G401 (cell line): ENCODE measurements at regions not wholly inside any gene's neighbourhood (a gene's known extent, or its start where the extent isn't known, plus 50 kb on each side); places are given as distances from the start of the nearest gene placed in this dataset.

Experiments
- DNase-seq: peaks from one replicate; pipeline ENCODE4 v3.0.0-alpha.2; 2015; ENCODE audit warnings: low spot score
- in situ Hi-C: cut with HindIII; loops from 2 replicates; pipeline ENCODE4 v1.10.0; 2016; ENCODE audit warnings: low sequenced_read_pairs, mixed read lengths

GRCh38 chr16:35749253-35750141, 2290.1 kb downstream of the TP53TG3F start:
- in situ Hi-C loops = no loop called here
- no peak for DNase-seq

DNA sequence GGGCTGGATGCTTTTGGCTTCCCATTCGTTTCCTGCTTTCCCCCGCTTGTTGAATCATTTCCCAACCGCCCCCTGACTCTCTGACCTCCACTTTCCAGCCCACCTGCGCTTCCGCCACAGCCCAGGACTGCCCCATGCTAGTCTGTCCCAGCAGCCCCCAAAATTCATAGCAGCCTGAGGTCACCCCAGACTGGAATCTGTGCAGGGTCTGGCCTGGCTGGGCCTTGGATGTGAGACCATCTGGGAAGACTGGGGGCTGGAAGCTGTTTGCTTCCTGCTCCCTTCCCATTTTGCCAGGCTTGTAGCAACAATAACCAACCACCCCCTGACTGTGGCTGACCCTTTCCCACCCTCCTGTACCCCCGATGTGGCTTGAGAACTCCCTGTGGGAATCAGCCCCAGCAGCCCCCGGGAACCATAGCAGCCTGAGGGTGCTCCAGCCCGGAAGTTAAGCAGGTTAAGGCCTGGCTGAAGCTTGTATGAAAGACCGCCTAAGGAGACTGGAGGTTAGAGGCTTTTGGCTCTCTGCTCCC, 2290.8 kb downstream of the TP53TG3F start:
- DNase-seq = no peak

GRCh38 chr16:35750701-35751104, 2291.3 kb downstream of the TP53TG3F start:
- in situ Hi-C loops = no loop called here
- DNase-seq = no peak

More for the DNA sequence above, 2290.8 kb downstream of the TP53TG3F start:
- in situ Hi-C loops = no loop called here

- DNase-seq = no peak
- in situ Hi-C loops = no loop called here
Measured at GRCh38 chr16:35751191-35751941, 2292.0 kb downstream of the TP53TG3F start.

GRCh38 chr16:35752012-35752772, 2292.8 kb downstream of the TP53TG3F start:
- in situ Hi-C loops = no loop called here
- DNase-seq = no peak

GRCh38 chr16:35752773-35753558, 2293.6 kb downstream of the TP53TG3F start:
- DNase-seq = no peak
- in situ Hi-C loops = no loop called here

- no peak for DNase-seq
- in situ Hi-C loops = no loop called here
Measured at GRCh38 chr16:35753559-35754390, 2294.4 kb downstream of the TP53TG3F start.

DNA sequence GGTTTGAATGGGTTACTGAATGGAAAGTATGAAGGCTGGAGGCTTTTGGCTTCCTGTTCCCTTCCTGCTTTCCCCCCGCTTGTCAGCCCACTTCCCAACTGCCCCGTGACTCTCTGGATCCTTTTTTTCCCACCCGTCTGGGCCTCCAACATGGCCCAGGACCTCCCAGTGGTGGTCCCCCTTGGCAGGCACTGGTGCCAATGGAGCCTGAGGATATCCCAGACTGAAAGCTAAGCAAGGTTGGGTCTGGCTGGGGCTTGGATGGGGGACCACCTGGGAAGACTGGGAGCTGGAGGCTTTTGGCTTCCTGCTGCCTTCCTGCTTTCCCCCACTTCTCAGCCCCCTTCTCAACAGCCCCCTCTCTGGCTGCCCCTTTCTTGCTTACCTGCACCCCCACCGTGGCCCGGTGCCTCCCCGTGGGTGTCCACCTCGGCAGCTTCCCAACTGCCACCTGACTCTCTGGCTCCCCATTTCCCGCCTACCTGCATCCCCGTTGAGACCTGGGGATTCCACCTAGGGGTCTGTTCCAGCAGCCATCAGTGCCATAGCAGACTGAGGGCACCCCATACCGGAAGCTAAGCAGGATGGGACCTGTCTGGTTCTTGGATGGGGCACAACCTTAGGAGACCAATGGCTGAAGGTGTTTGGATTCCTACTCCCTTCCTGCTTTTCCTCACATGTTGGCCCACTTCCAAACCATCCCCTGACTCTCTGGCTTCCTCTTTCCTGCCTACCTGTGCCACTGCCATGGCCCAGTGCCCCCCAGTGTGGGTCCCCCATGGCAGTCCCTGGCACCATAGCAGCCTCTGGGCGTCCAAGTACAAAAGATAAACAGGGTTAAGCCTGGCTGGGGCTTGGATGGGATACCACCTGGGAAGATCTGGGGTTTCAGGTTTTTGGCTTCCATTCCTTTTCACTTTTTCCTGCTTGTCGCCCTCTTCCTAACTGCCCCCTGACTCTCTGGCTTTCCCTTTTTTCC, 2295.3 kb downstream of the TP53TG3F start:
- in situ Hi-C loops = no loop called here
- DNase-seq = no peak

GRCh38 chr16:35788381-35788780, 2329.0 kb downstream of the TP53TG3F start:
- DNase-seq = no peak
- in situ Hi-C loops = no loop called here

DNA sequence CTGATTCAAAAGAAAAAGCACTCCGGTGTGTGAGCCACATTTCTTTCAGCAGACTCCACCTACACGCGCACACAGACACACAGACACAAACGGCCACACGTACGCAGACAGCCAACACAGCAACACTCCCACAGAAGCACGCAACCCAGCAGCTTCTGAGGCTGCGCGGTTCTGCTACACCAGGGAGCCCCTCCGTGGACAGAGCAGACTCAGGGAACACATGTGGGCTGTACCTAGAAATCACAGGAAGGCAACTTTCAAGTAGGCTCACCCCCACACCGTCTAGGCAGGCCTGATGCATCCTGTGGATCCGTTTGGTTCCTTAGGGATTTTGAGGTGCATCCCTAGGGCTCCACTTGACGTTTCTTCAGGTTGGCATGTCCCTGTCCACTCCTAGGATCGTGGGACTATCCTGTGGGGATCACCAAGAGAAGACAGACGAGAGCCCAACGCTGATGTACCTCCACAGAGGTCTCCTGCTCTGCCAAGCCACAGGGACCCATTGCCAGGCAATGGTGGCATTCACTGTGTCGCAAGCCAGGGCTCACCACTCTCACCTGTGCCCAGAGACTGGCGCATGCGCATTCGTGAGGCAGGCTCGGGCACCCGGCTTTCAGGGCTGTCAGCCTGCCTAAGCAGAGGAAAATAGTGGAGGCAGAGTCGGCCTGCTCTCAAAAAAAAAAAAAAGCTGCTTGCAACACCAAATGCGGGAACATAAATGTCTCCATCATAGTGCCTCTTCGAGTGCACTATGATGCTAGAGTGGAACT, 2333.3 kb downstream of the TP53TG3F start:
- in situ Hi-C loops = no loop called here
- no peak for DNase-seq

GRCh38 chr16:35793601-35794000, 2334.2 kb downstream of the TP53TG3F start:
- in situ Hi-C loops = no loop called here
- DNase-seq = no peak

DNA sequence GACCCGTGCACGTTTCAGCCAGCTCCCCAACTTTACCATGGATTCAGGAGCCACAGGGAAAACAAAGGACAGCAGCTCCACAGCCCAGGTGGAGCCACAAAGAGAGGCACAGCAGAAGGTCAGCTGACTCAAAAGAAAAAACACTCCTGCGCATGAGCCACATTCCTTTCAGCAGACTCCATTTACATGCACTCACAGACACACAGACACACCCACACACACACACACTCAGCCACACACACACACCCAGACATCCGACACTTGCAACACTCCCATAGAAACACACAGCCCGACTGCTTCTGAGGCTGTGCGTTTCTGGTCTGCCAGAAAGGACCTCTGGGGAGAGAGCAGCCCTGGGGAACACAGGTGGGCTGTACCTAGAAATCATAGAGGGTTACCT, 2335.5 kb downstream of the TP53TG3F start:
- in situ Hi-C loops = no loop called here
- DNase-seq = no peak

GRCh38 chr16:35795361-35796029, 2336.1 kb downstream of the TP53TG3F start:
- in situ Hi-C loops = no loop called here

GRCh38 chr16:35797811-35798210, 2338.4 kb downstream of the TP53TG3F start:
- in situ Hi-C loops = no loop called here
- no peak for DNase-seq

More at GRCh38 chr16:35795361-35796029, 2336.1 kb downstream of the TP53TG3F start:
- DNase-seq = no peak

DNA sequence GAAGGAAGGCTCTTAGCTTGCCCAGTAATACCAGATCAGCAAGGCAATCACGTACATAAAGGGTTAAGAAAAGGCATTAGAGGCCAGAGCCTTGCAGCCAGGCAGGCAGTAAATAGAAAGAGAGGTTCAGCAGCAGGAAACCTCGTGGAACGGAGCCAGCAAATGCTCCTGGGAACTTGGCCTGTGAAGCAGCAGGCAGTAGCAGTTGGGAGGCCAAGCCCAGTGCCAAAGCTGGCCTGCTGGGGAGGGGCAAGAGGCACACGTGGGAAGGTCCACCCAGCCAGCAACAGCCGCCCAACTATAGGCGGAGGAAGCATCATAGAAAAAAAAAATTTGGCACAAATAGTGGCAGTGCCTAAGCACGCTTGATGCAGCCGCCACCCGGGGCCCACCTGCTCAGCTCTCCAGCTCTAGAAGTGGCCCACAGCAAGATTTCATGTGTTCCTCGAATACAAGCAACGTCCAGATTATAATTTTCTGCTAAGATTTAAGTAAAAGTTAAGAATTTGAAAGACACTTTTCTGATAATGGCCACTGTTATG, 2339.5 kb downstream of the TP53TG3F start:
- in situ Hi-C loops = no loop called here
- DNase-seq = peak; percentile 16
